ENCODE measurements at regions not wholly inside any gene's neighbourhood (a gene's known extent, or its start where the extent isn't known, plus 50 kb on each side); places are given as distances from the start of the nearest gene placed in this dataset.

- 90% methylated on average over 1 of the region's 1 CpG; no CpG with 5 or more reads in 1 of the 2 donors for WGBS, 2 donors (ENCODE audit: low coverage in 1 of 2)
- in situ Hi-C loops (cut with MboI; ENCODE audit: low pct_ligation_motif_present in 1 of 4, low pct_unique_long_range_greater_than_20kb in 1 of 4, low sequenced_read_pairs in 3 of 4) = no loop called here
Measured at GRCh38 chr12:65657635-65658034, 166.6 kb upstream of the HMGA2 start.

GRCh38 chr12:65658360-65658759 is 165.9 kb upstream of the HMGA2 start:
- no peak overlapping the region for H3K4me3 ChIP-seq
- in situ Hi-C loops (cut with MboI; ENCODE audit: low pct_ligation_motif_present in 1 of 4, low pct_unique_long_range_greater_than_20kb in 1 of 4, low sequenced_read_pairs in 3 of 4) = no loop called here
- 96 to 100% methylated on average over 2 of the region's 2 CpGs for WGBS, 2 donors (ENCODE audit: low coverage in 1 of 2)
- intact Hi-C loops (cut with DNase I; ENCODE audit: low total_unique reads) = no loop called here
- DNase-seq = no peak
- H3K36me3 ChIP-seq = no peaks in the 10 kb centered on the region
- H3K27ac ChIP-seq = no peak overlapping the region
- no peaks in the 10 kb centered on the region for H3K4me1 ChIP-seq
- no peak for TF ChIP-seq EP300 (IDR thresholded peaks at IDR 0.05; ENCODE audit: low read depth)
- no peaks in the 10 kb centered on the region for H3K9me3 ChIP-seq
- H3K27me3 ChIP-seq = no peaks in the 10 kb centered on the region

More at GRCh38 chr12:65657635-65658034, 166.6 kb upstream of the HMGA2 start:
- intact Hi-C loops (cut with DNase I; ENCODE audit: low total_unique reads) = no loop called here
- Histone ChIP-seq H3K27ac (no peak overlapping the region), H3K4me1 (no peaks in the 10 kb centered on the region), H3K9me3 (no peaks in the 10 kb centered on the region), H3K4me3 (no peak overlapping the region), H3K36me3 (no peaks in the 10 kb centered on the region), H3K27me3 (no peaks in the 10 kb centered on the region)
- no peak for TF ChIP-seq EP300 (IDR thresholded peaks at IDR 0.05; ENCODE audit: low read depth)
- no peak for TF ChIP-seq CTCF (IDR thresholded peaks at IDR 0.05)
- TF ChIP-seq POLR2AphosphoS5 (IDR thresholded peaks at IDR 0.05) = no peak
- no peak for TF ChIP-seq POLR2A (IDR thresholded peaks at IDR 0.05)
- no peak for DNase-seq

- in situ Hi-C loops (cut with MboI; ENCODE audit: low pct_ligation_motif_present in 1 of 4, low pct_unique_long_range_greater_than_20kb in 1 of 4, low sequenced_read_pairs in 3 of 4) (no loop called here), intact Hi-C loops (cut with DNase I; ENCODE audit: low total_unique reads) (no loop called here)
- Histone ChIP-seq H3K27ac (no peak overlapping the region), H3K36me3 (no peaks in the 10 kb centered on the region), H3K27me3 (no peaks in the 10 kb centered on the region), H3K9me3 (no peaks in the 10 kb centered on the region), H3K4me1 (no peaks in the 10 kb centered on the region), H3K4me3 (no peak overlapping the region)
- no peak for DNase-seq
- TF ChIP-seq EP300 (IDR thresholded peaks at IDR 0.05; ENCODE audit: low read depth) (no peak), CTCF (IDR thresholded peaks at IDR 0.05) (no peak), POLR2A (IDR thresholded peaks at IDR 0.05) (no peak), POLR2AphosphoS5 (IDR thresholded peaks at IDR 0.05) (no peak)
- WGBS, 2 donors (ENCODE audit: low coverage in 1 of 2) = 78 to 80% methylated on average over 1 of the region's 1 CpG
Measured at GRCh38 chr12:65659681-65660080, 164.6 kb upstream of the HMGA2 start.

- Histone ChIP-seq H3K4me3 (no peak overlapping the region), H3K27me3 (no peaks in the 10 kb centered on the region), H3K36me3 (no peaks in the 10 kb centered on the region), H3K9me3 (no peaks in the 10 kb centered on the region), H3K4me1 (no peaks in the 10 kb centered on the region), H3K27ac (no peak overlapping the region)
- in situ Hi-C loops (cut with MboI; ENCODE audit: low pct_ligation_motif_present in 1 of 4, low pct_unique_long_range_greater_than_20kb in 1 of 4, low sequenced_read_pairs in 3 of 4) = no loop called here
- TF ChIP-seq POLR2A (IDR thresholded peaks at IDR 0.05) (no peak), POLR2AphosphoS5 (IDR thresholded peaks at IDR 0.05) (no peak), CTCF (IDR thresholded peaks at IDR 0.05) (no peak), EP300 (IDR thresholded peaks at IDR 0.05; ENCODE audit: low read depth) (no peak)
- no peak for DNase-seq
- intact Hi-C loops (cut with DNase I; ENCODE audit: low total_unique reads) = no loop called here
- 68 to 71% methylated on average over 1 to 4 of the region's 4 CpGs for WGBS, 2 donors (ENCODE audit: low coverage in 1 of 2)
Measured at GRCh38 chr12:65660096-65660495, 164.2 kb upstream of the HMGA2 start.

GRCh38 chr12:65660836-65661235 is 163.4 kb upstream of the HMGA2 start:
- TF ChIP-seq EP300 (IDR thresholded peaks at IDR 0.05; ENCODE audit: low read depth) = no peak
- no peak for TF ChIP-seq POLR2A (IDR thresholded peaks at IDR 0.05)
- no peak for TF ChIP-seq POLR2AphosphoS5 (IDR thresholded peaks at IDR 0.05)
- no peak for TF ChIP-seq CTCF (IDR thresholded peaks at IDR 0.05)
- in situ Hi-C loops (cut with MboI; ENCODE audit: low pct_ligation_motif_present in 1 of 4, low pct_unique_long_range_greater_than_20kb in 1 of 4, low sequenced_read_pairs in 3 of 4) (no loop called here), intact Hi-C loops (cut with DNase I; ENCODE audit: low total_unique reads) (no loop called here)
- Histone ChIP-seq H3K9me3 (no peaks in the 10 kb centered on the region), H3K27me3 (no peaks in the 10 kb centered on the region), H3K27ac (no peak overlapping the region), H3K36me3 (no peaks in the 10 kb centered on the region), H3K4me1 (no peaks in the 10 kb centered on the region), H3K4me3 (no peak overlapping the region)
- 89 to 92% methylated on average over 7 of the region's 7 CpGs for WGBS, 2 donors (ENCODE audit: low coverage in 1 of 2)
- DNase-seq = no peak

All from transverse colon (tissue), 4 donors.